ENCODE measurements at regions not wholly inside any gene's neighbourhood (a gene's known extent, or its start where the extent isn't known, plus 50 kb on each side); places are given as distances from the start of the nearest gene placed in this dataset.

DNA sequence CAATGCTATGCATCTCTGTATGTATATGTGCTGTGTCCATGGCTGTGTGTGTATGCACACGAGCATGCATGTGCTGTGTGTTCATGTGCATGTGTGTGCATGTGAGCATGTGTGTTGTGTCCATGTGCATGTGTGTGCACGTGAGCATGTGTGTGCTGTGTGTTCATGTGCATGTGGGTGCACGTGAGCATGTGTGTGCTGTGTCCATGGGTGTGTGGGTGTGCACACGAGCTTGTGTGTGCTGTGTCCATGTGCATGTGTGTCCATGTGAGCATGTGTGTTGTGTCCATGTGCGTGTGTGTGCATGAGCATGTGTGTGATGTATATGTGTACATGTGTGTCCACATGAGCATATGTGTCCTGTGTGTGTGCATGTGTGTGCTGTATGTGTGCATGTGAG lies 414.4 kb upstream of the SALL3 start:
- Histone ChIP-seq H3K4me1 (ENCODE audit: control insufficient read depth in 1 of 2, extremely low read depth in 1 of 2, insufficient read depth in 2 of 2, low read length in 2 of 2) (no peaks in the 10 kb centered on the region), H3K4me3 (ENCODE audit: control insufficient read depth in 1 of 2, extremely low read depth in 1 of 2, low read length in 1 of 2) (no peak overlapping the region), H3K27ac (ENCODE audit: low read length) (no peak overlapping the region), H3K27me3 (replicated peaks in 1 of 2; ENCODE audit: control insufficient read depth in 2 of 2, extremely low read depth in 1 of 2, insufficient read depth in 2 of 2, low read length in 1 of 2) (peaks cover 0 to 14% of the 10 kb centered on the region in 2 experiments), H3K36me3 (ENCODE audit: control insufficient read depth in 2 of 2, extremely low read depth in 1 of 2, insufficient read depth in 1 of 2, low read length in 1 of 2) (no peaks in the 10 kb centered on the region), H3K9me3 (no peaks in the 10 kb centered on the region)
- ATAC-seq (replicated peaks in 1 of 4) (no peak), DNase-seq (no peak)
- Mint-ChIP-seq H3K36me3 (no peaks in the 10 kb centered on the region), H3K4me3 (no peak overlapping the region), H3K27me3 (no peaks in the 10 kb centered on the region), H3K4me1 (no peaks in the 10 kb centered on the region), H3K9me3 (peaks cover 10 to 26% (median 13%) of the 10 kb centered on the region in 3 donors), H3K27ac (no peak overlapping the region)
- POLR2A ChIA-PET, result no interaction called here
- CTCF ChIA-PET, result no interaction called here
- WGBS (ENCODE audit: insufficient coverage), result 64% methylated on average over 5 of the region's 5 CpGs

DNA sequence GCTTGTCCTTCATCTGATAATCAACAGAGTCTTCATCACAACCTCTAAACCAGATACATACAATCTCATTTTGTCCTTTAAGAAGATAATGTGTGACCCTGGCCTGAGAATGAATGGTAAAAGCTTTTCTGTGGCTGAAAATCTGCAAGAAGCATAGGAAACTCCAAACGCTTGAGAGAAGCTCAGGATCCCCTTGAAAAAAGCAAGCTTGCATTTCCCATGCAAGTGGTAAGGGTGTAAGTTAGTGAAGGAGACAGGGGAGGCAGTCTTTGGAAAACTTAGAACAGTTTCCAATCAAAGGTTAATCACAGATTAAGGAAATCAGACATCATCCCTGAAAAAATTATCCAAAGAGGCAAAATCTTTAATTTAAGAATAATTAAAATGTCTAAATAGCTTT lies 413.6 kb upstream of the SALL3 start:
- no peaks in the 10 kb centered on the region for H3K36me3 Mint-ChIP-seq
- no peak overlapping the region for H3K27ac Mint-ChIP-seq
- DNase-seq, result no peak
- Histone ChIP-seq H3K4me3 (ENCODE audit: control insufficient read depth in 1 of 2, extremely low read depth in 1 of 2, low read length in 1 of 2) (no peak overlapping the region), H3K36me3 (ENCODE audit: control insufficient read depth in 2 of 2, extremely low read depth in 1 of 2, insufficient read depth in 1 of 2, low read length in 1 of 2) (no peaks in the 10 kb centered on the region), H3K27ac (ENCODE audit: low read length) (no peak overlapping the region), H3K27me3 (replicated peaks in 1 of 2; ENCODE audit: control insufficient read depth in 2 of 2, extremely low read depth in 1 of 2, insufficient read depth in 2 of 2, low read length in 1 of 2) (peaks cover 0 to 14% of the 10 kb centered on the region in 2 experiments), H3K9me3 (no peaks in the 10 kb centered on the region), H3K4me1 (ENCODE audit: control insufficient read depth in 1 of 2, extremely low read depth in 1 of 2, insufficient read depth in 2 of 2, low read length in 2 of 2) (no peaks in the 10 kb centered on the region)
- ChIA-PET POLR2A (no interaction called here), CTCF (no interaction called here)
- no CpG with 5 or more reads among the region's 1 CpG for WGBS (ENCODE audit: insufficient coverage)
- ATAC-seq (replicated peaks in 1 of 4), result no peak
- H3K4me3 Mint-ChIP-seq, result no peak overlapping the region
- peaks cover 12 to 26% (median 13%) of the 10 kb centered on the region in 3 donors for H3K9me3 Mint-ChIP-seq
- no peaks in the 10 kb centered on the region for H3K27me3 Mint-ChIP-seq
- H3K4me1 Mint-ChIP-seq, result no peaks in the 10 kb centered on the region

DNA sequence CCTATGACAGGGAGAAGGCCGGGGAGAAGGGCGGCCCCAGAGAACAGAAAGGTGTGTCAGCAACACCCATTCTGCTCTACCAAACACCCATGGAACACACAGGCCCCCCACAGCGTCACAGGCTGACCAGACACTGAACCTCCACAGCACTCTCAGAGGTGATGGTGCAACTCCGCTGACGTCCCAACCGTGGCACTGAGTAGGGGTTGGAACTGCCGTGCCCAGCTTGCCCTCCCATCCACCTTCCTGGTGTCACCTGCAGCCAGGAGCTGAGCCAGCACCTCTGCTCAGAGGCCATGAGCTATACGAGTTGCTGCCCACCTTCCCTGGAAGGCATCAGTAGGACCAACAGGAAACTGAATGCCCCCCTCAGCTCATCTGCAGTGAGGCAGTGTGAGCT lies 412.9 kb upstream of the SALL3 start:
- H3K9me3 Mint-ChIP-seq, result peaks cover 13 to 30% (median 15%) of the 10 kb centered on the region in 3 donors
- Histone ChIP-seq H3K9me3 (no peaks in the 10 kb centered on the region), H3K27me3 (replicated peaks in 1 of 2; ENCODE audit: control insufficient read depth in 2 of 2, extremely low read depth in 1 of 2, insufficient read depth in 2 of 2, low read length in 1 of 2) (peaks cover 0 to 14% of the 10 kb centered on the region in 2 experiments), H3K36me3 (ENCODE audit: control insufficient read depth in 2 of 2, extremely low read depth in 1 of 2, insufficient read depth in 1 of 2, low read length in 1 of 2) (no peaks in the 10 kb centered on the region), H3K4me1 (ENCODE audit: control insufficient read depth in 1 of 2, extremely low read depth in 1 of 2, insufficient read depth in 2 of 2, low read length in 2 of 2) (no peaks in the 10 kb centered on the region), H3K27ac (ENCODE audit: low read length) (no peak overlapping the region), H3K4me3 (ENCODE audit: control insufficient read depth in 1 of 2, extremely low read depth in 1 of 2, low read length in 1 of 2) (no peak overlapping the region)
- no peak overlapping the region for H3K4me3 Mint-ChIP-seq
- ChIA-PET CTCF (no interaction called here), POLR2A (no interaction called here)
- 92% methylated on average over 4 of the region's 8 CpGs for WGBS (ENCODE audit: insufficient coverage)
- H3K36me3 Mint-ChIP-seq, result no peaks in the 10 kb centered on the region
- ATAC-seq (replicated peaks in 1 of 4) (no peak), DNase-seq (no peak)
- H3K27me3 Mint-ChIP-seq, result no peaks in the 10 kb centered on the region
- no peak overlapping the region for H3K27ac Mint-ChIP-seq
- no peaks in the 10 kb centered on the region for H3K4me1 Mint-ChIP-seq

DNA sequence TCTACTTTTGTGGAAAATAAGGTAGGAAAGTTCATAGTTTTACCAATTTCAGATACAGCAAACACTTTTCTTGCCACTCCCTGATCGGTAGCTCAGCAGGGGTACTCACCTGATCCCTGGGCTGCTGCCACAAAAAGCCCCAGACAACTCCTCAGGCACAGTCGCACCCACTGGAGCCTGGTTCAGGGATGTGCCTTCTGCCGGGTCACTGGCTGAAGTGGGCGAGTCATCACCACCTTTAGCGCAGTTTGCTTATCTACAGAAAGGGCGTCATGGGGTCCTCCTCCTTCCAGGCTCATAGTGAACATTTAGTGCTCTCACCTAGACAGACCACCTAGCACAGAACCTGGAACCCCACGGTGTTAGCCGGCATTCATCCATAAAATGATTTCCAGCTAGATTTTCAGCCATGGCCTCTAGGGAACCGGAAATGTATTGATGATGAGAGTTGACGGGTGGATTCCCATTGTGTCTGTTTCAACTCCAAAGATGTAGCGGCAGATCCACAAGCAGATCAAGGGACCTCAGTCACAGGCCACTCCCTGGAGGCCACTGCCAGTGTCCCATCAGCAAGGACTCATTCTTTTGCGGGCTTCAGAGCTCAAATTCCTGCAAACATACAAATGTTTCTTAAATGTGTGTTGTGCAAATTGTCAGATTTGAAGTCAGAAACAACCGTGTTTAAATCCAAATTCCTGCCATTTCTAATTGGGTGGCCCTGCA lies 408.4 kb upstream of the SALL3 start:
- H3K9me3 Mint-ChIP-seq, result peaks cover 22 to 49% (median 35%) of the 10 kb centered on the region in 3 donors
- H3K27me3 Mint-ChIP-seq, result no peaks in the 10 kb centered on the region
- no peak overlapping the region for H3K4me3 Mint-ChIP-seq
- no peak overlapping the region for H3K27ac Mint-ChIP-seq
- DNase-seq (no peak), ATAC-seq (replicated peaks in 1 of 4) (no peak)
- H3K36me3 ChIP-seq (ENCODE audit: control insufficient read depth in 2 of 2, extremely low read depth in 1 of 2, insufficient read depth in 1 of 2, low read length in 1 of 2), result no peaks in the 10 kb centered on the region
- CTCF ChIA-PET, result no interaction called here
- WGBS (ENCODE audit: insufficient coverage), result 93% methylated on average over 10 of the region's 13 CpGs
- no peaks in the 10 kb centered on the region for H3K4me1 ChIP-seq (ENCODE audit: control insufficient read depth in 1 of 2, extremely low read depth in 1 of 2, insufficient read depth in 2 of 2, low read length in 2 of 2)
- H3K27me3 ChIP-seq (replicated peaks in 1 of 2; ENCODE audit: control insufficient read depth in 2 of 2, extremely low read depth in 1 of 2, insufficient read depth in 2 of 2, low read length in 1 of 2), result peaks cover 0 to 3% of the 10 kb centered on the region in 2 experiments
- H3K36me3 Mint-ChIP-seq, result no peaks in the 10 kb centered on the region
- H3K27ac ChIP-seq (ENCODE audit: low read length), result no peak overlapping the region
- H3K9me3 ChIP-seq, result no peaks in the 10 kb centered on the region
- POLR2A ChIA-PET, result no interaction called here
- H3K4me3 ChIP-seq (ENCODE audit: control insufficient read depth in 1 of 2, extremely low read depth in 1 of 2, low read length in 1 of 2), result no peak overlapping the region
- H3K4me1 Mint-ChIP-seq, result no peaks in the 10 kb centered on the region

DNA sequence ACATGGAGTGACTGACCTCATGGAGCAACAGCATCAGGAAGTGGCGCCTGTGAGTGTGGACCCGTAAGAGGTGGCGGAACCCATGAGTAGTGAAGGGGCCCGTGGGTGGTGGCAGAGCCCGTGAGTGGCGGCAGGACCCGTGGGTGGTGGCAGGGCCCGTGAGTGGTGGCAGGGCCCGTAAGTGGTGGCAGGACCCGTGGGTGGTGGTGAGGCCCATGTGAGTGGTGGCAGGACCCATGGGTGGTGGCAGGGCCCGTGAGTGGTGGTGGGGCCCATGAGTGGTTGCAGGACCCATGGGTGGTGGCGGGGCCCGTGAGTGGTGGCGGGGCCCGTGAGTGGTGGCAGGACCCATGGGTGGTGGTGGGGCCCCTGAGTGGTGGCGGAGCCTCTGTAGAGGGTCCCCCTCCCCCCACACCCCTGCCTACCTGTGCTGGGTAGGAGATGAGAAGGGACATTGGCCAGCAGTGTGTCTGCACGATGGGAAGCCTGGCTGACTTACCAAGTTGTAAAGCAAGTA lies 407.7 kb upstream of the SALL3 start:
- Mint-ChIP-seq H3K4me3 (no peak overlapping the region), H3K27me3 (no peaks in the 10 kb centered on the region), H3K36me3 (no peaks in the 10 kb centered on the region), H3K4me1 (no peaks in the 10 kb centered on the region), H3K27ac (no peak overlapping the region), H3K9me3 (peaks cover 22 to 49% (median 35%) of the 10 kb centered on the region in 3 donors)
- Histone ChIP-seq H3K4me1 (ENCODE audit: control insufficient read depth in 1 of 2, extremely low read depth in 1 of 2, insufficient read depth in 2 of 2, low read length in 2 of 2) (no peaks in the 10 kb centered on the region), H3K4me3 (ENCODE audit: control insufficient read depth in 1 of 2, extremely low read depth in 1 of 2, low read length in 1 of 2) (no peak overlapping the region), H3K9me3 (no peaks in the 10 kb centered on the region), H3K27ac (ENCODE audit: low read length) (no peak overlapping the region), H3K27me3 (replicated peaks in 1 of 2; ENCODE audit: control insufficient read depth in 2 of 2, extremely low read depth in 1 of 2, insufficient read depth in 2 of 2, low read length in 1 of 2) (no peaks in the 10 kb centered on the region), H3K36me3 (ENCODE audit: control insufficient read depth in 2 of 2, extremely low read depth in 1 of 2, insufficient read depth in 1 of 2, low read length in 1 of 2) (no peaks in the 10 kb centered on the region)
- ATAC-seq (replicated peaks in 1 of 4) (no peak), DNase-seq (no peak)
- 70% methylated on average over 12 of the region's 17 CpGs for WGBS (ENCODE audit: insufficient coverage)
- CTCF ChIA-PET, result no interaction called here
- POLR2A ChIA-PET, result no interaction called here

DNA sequence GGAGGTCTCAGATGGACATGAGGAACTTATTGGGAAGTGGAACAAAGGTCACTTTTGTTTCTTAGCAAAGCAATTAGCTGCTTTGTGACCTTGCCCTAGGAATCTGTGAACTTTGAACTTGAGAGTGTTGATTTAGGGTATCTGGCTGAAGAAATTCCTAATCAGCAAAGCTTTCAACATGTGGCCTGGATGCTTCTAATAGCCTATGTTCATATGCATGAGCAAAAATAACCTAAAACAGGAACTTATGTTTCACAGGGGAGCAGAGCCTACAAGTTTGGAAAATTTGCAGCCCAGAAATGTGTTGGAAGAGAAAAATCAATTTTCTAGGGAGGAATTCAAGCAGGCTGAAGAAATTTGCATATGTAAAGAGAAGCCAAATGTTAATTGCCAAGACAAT lies 405.8 kb upstream of the SALL3 start:
- H3K4me3 ChIP-seq (ENCODE audit: control insufficient read depth in 1 of 2, extremely low read depth in 1 of 2, low read length in 1 of 2), result no peak overlapping the region
- no peak overlapping the region for H3K27ac Mint-ChIP-seq
- no peaks in the 10 kb centered on the region for H3K36me3 Mint-ChIP-seq

DNA sequence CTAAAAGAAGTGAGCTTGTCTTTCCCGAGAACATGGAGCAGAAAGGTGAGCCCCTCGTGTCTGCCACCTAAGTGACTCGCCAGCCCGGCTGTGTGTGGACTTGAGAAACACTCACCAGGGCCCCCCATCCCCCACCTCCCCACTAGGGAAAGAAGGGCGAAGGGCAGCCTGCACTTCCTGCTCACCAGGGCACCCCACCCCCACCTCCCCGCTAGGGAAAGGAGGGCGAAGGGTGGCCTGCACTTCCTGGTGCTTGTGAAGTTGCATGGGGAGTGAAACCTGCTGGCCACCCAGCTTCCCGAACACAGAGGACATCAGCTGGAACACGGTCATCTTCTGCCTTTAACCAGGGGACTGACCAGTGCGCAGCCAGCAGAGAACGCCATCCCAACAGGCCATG lies 402.7 kb upstream of the SALL3 start:
- no peak overlapping the region for H3K27ac Mint-ChIP-seq
- DNase-seq, result no peak
- Histone ChIP-seq H3K36me3 (ENCODE audit: control insufficient read depth in 2 of 2, extremely low read depth in 1 of 2, insufficient read depth in 1 of 2, low read length in 1 of 2) (no peaks in the 10 kb centered on the region), H3K4me3 (ENCODE audit: control insufficient read depth in 1 of 2, extremely low read depth in 1 of 2, low read length in 1 of 2) (no peak overlapping the region), H3K27ac (ENCODE audit: low read length) (no peak overlapping the region), H3K9me3 (no peaks in the 10 kb centered on the region), H3K27me3 (replicated peaks in 1 of 2; ENCODE audit: control insufficient read depth in 2 of 2, extremely low read depth in 1 of 2, insufficient read depth in 2 of 2, low read length in 1 of 2) (no peaks in the 10 kb centered on the region), H3K4me1 (ENCODE audit: control insufficient read depth in 1 of 2, extremely low read depth in 1 of 2, insufficient read depth in 2 of 2, low read length in 2 of 2) (no peaks in the 10 kb centered on the region)
- peaks cover 14 to 20% (median 19%) of the 10 kb centered on the region in 3 donors for H3K9me3 Mint-ChIP-seq
- 61% methylated on average over 4 of the region's 11 CpGs for WGBS (ENCODE audit: insufficient coverage)
- ChIA-PET CTCF (no interaction called here), POLR2A (no interaction called here)
- no peak overlapping the region for H3K4me3 Mint-ChIP-seq
- no peaks in the 10 kb centered on the region for H3K4me1 Mint-ChIP-seq
- H3K27me3 Mint-ChIP-seq, result no peaks in the 10 kb centered on the region
- H3K36me3 Mint-ChIP-seq, result no peaks in the 10 kb centered on the region
- no peak for ATAC-seq (replicated peaks in 1 of 4)

More for the DNA sequence above, 405.8 kb upstream of the SALL3 start:
- ChIA-PET CTCF (no interaction called here), POLR2A (no interaction called here)
- Histone ChIP-seq H3K4me1 (ENCODE audit: control insufficient read depth in 1 of 2, extremely low read depth in 1 of 2, insufficient read depth in 2 of 2, low read length in 2 of 2) (no peaks in the 10 kb centered on the region), H3K36me3 (ENCODE audit: control insufficient read depth in 2 of 2, extremely low read depth in 1 of 2, insufficient read depth in 1 of 2, low read length in 1 of 2) (no peaks in the 10 kb centered on the region), H3K27ac (ENCODE audit: low read length) (no peak overlapping the region), H3K9me3 (no peaks in the 10 kb centered on the region), H3K27me3 (replicated peaks in 1 of 2; ENCODE audit: control insufficient read depth in 2 of 2, extremely low read depth in 1 of 2, insufficient read depth in 2 of 2, low read length in 1 of 2) (no peaks in the 10 kb centered on the region)
- H3K4me3 Mint-ChIP-seq, result no peak overlapping the region
- H3K27me3 Mint-ChIP-seq, result no peaks in the 10 kb centered on the region
- no peak for ATAC-seq (replicated peaks in 1 of 4)
- DNase-seq, result no peak
- H3K4me1 Mint-ChIP-seq, result no peaks in the 10 kb centered on the region
- H3K9me3 Mint-ChIP-seq, result peaks cover 20 to 34% (median 29%) of the 10 kb centered on the region in 3 donors
